ENCODE measurements at regions not wholly inside any gene's neighbourhood (a gene's known extent, or its start where the extent isn't known, plus 50 kb on each side); places are given as distances from the start of the nearest gene placed in this dataset.
"Not testable (repeated sequence)": the region's sequence is repeated elsewhere in the genome, so short reads cannot be mapped to it uniquely, and the experiment has no call there.

- intact Hi-C loops (cut with DNase I) = no loop called here
- Histone ChIP-seq H3K4me3 (no peak overlapping the region), H3K36me3 (no peaks in the 10 kb centered on the region), H3K27ac (no peak overlapping the region), H3K4me1 (no peaks in the 10 kb centered on the region), H3K27me3 (ENCODE audit: low read depth) (no peaks in the 10 kb centered on the region), H3K9me3 (no peaks in the 10 kb centered on the region)
- DNase-seq (no peak), ATAC-seq (no peak)
- TF ChIP-seq, protein P1, sequence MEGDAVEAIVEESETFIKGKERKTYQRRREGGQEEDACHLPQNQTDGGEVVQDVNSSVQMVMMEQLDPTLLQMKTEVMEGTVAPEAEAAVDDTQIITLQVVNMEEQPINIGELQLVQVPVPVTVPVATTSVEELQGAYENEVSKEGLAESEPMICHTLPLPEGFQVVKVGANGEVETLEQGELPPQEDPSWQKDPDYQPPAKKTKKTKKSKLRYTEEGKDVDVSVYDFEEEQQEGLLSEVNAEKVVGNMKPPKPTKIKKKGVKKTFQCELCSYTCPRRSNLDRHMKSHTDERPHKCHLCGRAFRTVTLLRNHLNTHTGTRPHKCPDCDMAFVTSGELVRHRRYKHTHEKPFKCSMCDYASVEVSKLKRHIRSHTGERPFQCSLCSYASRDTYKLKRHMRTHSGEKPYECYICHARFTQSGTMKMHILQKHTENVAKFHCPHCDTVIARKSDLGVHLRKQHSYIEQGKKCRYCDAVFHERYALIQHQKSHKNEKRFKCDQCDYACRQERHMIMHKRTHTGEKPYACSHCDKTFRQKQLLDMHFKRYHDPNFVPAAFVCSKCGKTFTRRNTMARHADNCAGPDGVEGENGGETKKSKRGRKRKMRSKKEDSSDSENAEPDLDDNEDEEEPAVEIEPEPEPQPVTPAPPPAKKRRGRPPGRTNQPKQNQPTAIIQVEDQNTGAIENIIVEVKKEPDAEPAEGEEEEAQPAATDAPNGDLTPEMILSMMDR (IDR thresholded peaks at IDR 0.05) = no peak
Measured at GRCh38 chr13:85141401-85141800, 657.8 kb downstream of the SLITRK6 start.

DNA sequence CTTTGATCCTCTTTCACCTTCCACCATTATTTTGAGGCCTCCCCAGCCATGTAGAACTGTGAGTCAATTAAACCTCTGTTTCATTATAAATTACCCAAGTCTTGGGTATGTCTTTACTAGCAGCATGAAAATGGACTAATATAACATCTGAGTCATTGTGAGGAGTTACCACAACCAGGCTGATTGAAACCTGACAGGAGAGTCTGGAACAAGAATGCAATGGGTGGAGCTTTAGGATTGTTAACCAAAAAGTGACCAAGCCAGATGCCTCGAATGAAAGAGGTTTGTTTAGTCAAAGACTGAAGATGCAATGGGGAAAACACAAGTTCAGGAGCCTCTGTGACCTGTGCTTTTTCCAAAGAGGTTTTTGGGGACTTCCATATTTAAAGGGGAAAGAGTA is 659.0 kb downstream of the SLITRK6 start:
- Histone ChIP-seq H3K36me3 (no peaks in the 10 kb centered on the region), H3K4me1 (no peaks in the 10 kb centered on the region), H3K9me3 (no peaks in the 10 kb centered on the region), H3K4me3 (no peak overlapping the region), H3K27ac (no peak overlapping the region), H3K27me3 (ENCODE audit: low read depth) (no peaks in the 10 kb centered on the region)
- TF ChIP-seq, protein P1 (IDR thresholded peaks at IDR 0.05) = no peak
- no peak for ATAC-seq
- no peak for DNase-seq
- intact Hi-C loops (cut with DNase I) = no loop called here

DNA sequence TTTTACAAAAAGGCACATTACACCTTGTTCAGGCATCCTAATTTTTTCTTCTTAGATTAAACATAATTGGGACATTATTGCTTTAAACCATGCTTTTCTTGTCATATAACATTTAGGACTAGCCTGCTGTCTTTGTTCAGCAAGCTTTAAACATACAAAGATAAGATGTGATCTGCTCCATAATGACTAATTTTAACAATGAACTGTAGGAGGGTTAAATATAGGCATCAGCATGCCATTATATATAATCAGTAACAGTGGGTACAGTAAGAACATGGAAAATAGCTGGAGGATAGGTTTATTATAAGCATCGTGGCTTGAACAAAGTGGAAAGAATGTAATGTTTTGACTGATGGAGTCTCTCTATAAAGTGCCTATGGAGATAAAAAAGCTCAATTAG is 661.7 kb downstream of the SLITRK6 start:
- Histone ChIP-seq H3K9me3 (no peaks in the 10 kb centered on the region), H3K4me3 (no peak overlapping the region), H3K27ac (no peak overlapping the region), H3K27me3 (ENCODE audit: low read depth) (no peaks in the 10 kb centered on the region), H3K4me1 (no peaks in the 10 kb centered on the region), H3K36me3 (no peaks in the 10 kb centered on the region)
- TF ChIP-seq, protein P1 (IDR thresholded peaks at IDR 0.05) = no peak
- intact Hi-C loops (cut with DNase I) = no loop called here
- ATAC-seq (no peak), DNase-seq (no peak)

GRCh38 chr13:85132986-85133385 is 666.2 kb downstream of the SLITRK6 start:
- H3K9me3 ChIP-seq = no peaks in the 10 kb centered on the region
- H3K27me3 ChIP-seq (ENCODE audit: low read depth) = no peaks in the 10 kb centered on the region
- H3K4me3 ChIP-seq = no peak overlapping the region
- ATAC-seq = no peak
- TF ChIP-seq, protein P1 (IDR thresholded peaks at IDR 0.05) = no peak
- intact Hi-C loops (cut with DNase I) = no loop called here
- no peak for DNase-seq
- H3K4me1 ChIP-seq = no peaks in the 10 kb centered on the region
- H3K27ac ChIP-seq = no peak overlapping the region
- no peaks in the 10 kb centered on the region for H3K36me3 ChIP-seq

GRCh38 chr13:85123501-85123900 is 675.7 kb downstream of the SLITRK6 start:
- ATAC-seq; H3K9me3 ChIP-seq; DNase-seq; H3K4me3 ChIP-seq; H3K4me1 ChIP-seq; H3K27ac ChIP-seq; intact Hi-C loops (cut with DNase I); H3K27me3 ChIP-seq (ENCODE audit: low read depth); H3K36me3 ChIP-seq: not testable (repeated sequence)

DNA sequence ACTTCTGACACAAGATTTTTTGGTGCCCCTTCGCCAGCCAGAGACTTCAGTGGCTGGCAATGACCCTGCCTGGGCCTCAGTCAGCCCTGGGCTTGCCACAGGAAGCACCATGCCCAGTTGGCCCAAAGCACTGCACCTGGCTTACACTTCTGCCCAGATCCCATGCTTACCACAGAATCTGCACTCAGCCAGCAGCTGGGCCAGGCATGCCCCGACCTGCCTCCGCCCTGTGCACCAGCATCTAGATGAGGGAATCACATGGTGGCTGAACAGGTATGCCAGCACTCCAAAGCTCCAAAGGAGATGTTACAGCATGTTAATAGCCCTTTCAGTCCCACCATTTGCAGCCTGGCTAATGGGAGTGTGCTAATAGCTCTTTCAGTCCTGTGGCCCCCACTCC is 690.9 kb downstream of the SLITRK6 start:
- Histone ChIP-seq H3K4me1 (no peaks in the 10 kb centered on the region), H3K4me3 (no peak overlapping the region), H3K27ac (no peak overlapping the region), H3K36me3 (no peaks in the 10 kb centered on the region), H3K9me3 (no peaks in the 10 kb centered on the region), H3K27me3 (ENCODE audit: low read depth) (no peaks in the 10 kb centered on the region)
- DNase-seq = no peak
- no peak for ATAC-seq
- TF ChIP-seq, protein P1 (IDR thresholded peaks at IDR 0.05) = no peak
- intact Hi-C loops (cut with DNase I) = no loop called here
